GM12878 (cell line): ENCODE measurements at regions not wholly inside any gene's neighbourhood (a gene's known extent, or its start where the extent isn't known, plus 50 kb on each side); places are given as distances from the start of the nearest gene placed in this dataset.

Source experiments
- ATAC-seq: fragments of 200-7000 bp; cut with Tn5 transposase; 3 replicates; pipeline ENCODE4 v1.9.1; 2020; ENCODE audit warnings: mild to moderate bottlenecking, moderate library complexity
- BruUV-seq: library from RNA; stranded (reverse); fragments of 400-500 nt; replicated peaks from 2 replicates; lab custom pipeline; 2021; lab: Mats Ljungman, UMichigan
- CTCF ChIA-PET: fragments of 300-600 bp; sonication (Branson Sonifier 250); formaldehyde crosslinking; extraction: SDS; loops from one replicate; lab custom pipeline; 2021; ENCODE audit warnings: inconsistent platforms; lab: Yijun Ruan, JAX
- POLR2A ChIA-PET: fragments of 350-600 bp; formaldehyde crosslinking; extraction: SDS; loops from one replicate; lab custom pipeline; 2021; ENCODE audit warnings: inconsistent platforms; lab: Charles Lee
- RAD21 ChIA-PET: fragments of 300-600 bp; sonication (Branson Sonifier 250); formaldehyde crosslinking; loops from one replicate; lab custom pipeline; 2023; ENCODE audit warnings: antibody characterized with exemption; ENCODE audit not compliant: unreplicated experiment; lab: Charles Lee
- SMC1A ChIA-PET: fragments of 300-600 bp; sonication (Branson Sonifier 250); formaldehyde crosslinking; loops from one replicate; lab custom pipeline; 2023; ENCODE audit not compliant: unreplicated experiment, uncharacterized antibody; lab: Charles Lee
- DNase-seq: peaks from one replicate; pipeline ENCODE4 v3.0.0-alpha.2; 2011; ENCODE audit warnings: low read depth, low spot score
- FAIRE-seq: peaks from 3 replicates; lab custom pipeline; 2011; peaks lifted over from hg19 to GRCh38; lab: Jason Lieb, UNC
- H2AFZ ChIP-seq: 2 replicates; pipeline ENCODE4 v1.6.0; 2011; ENCODE audit warnings: low read depth, low read length, control low read depth; ENCODE audit not compliant: control insufficient read depth
- H3K27ac ChIP-seq: 2 replicates; pipeline ENCODE4 v1.5.1; 2011; ENCODE audit warnings: control low read depth; ENCODE audit not compliant: control insufficient read depth, insufficient read depth
- H3K27me3 ChIP-seq, 2 experiments: replicated peaks in 1 of 2; 2 replicates each; pipeline versions ENCODE4 v1.6.0 to v1.6.1; 2011; ENCODE audit warnings: low read length in 1 of 2; ENCODE audit not compliant: control insufficient read depth in 2 of 2, insufficient read depth in 2 of 2
- H3K36me3 ChIP-seq, 2 experiments: 2 replicates each; pipeline ENCODE4 v1.5.1; 2011; ENCODE audit warnings: low read length in 1 of 2; ENCODE audit not compliant: control insufficient read depth in 2 of 2, insufficient read depth in 2 of 2
- H3K4me1 ChIP-seq: 2 replicates; pipeline ENCODE4 v1.6.1; 2011; ENCODE audit warnings: mild to moderate bottlenecking, low read length, moderate library complexity, mixed read lengths; ENCODE audit not compliant: control insufficient read depth, insufficient read depth
- H3K4me2 ChIP-seq: 2 replicates; pipeline ENCODE4 v1.6.0; 2011; ENCODE audit warnings: control low read depth; ENCODE audit not compliant: control insufficient read depth, insufficient read depth
- H3K4me3 ChIP-seq: fragments of 200-600 bp; sonication (generic); 2 replicates; pipeline ENCODE4 v1.5.1; 2016
- H3K79me2 ChIP-seq: 2 replicates; pipeline ENCODE4 v1.6.0; 2011; ENCODE audit warnings: low read length; ENCODE audit not compliant: control insufficient read depth, insufficient read depth
- H3K9ac ChIP-seq: 2 replicates; pipeline ENCODE4 v1.8.0; 2011; ENCODE audit warnings: low read length, control low read depth, mixed read lengths; ENCODE audit not compliant: control insufficient read depth, insufficient read depth
- H3K9me3 ChIP-seq: replicated peaks from 3 replicates; pipeline ENCODE4 v1.5.1; 2011; ENCODE audit warnings: mild to moderate bottlenecking, low read length; ENCODE audit not compliant: control insufficient read depth, insufficient read depth
- H4K20me1 ChIP-seq: 2 replicates; pipeline ENCODE4 v1.6.0; 2011; ENCODE audit not compliant: control insufficient read depth, insufficient read depth
- BHLHE40 ChIP-seq, 2 experiments: fragments of 450-650 bp in 1 of 2; IDR thresholded peaks; 2 replicates each; pipeline ENCODE4 v1.6.1; 2011 to 2017; ENCODE audit warnings: low read depth in 2 of 2, borderline replicate concordance in 1 of 2, improper control_type of control experiment in 1 of 2, low read length in 1 of 2, mild to moderate bottlenecking in 1 of 2
- CEBPZ ChIP-seq: fragments of 150-350 bp; IDR thresholded peaks from 2 replicates; pipeline ENCODE4 v1.6.1; 2016; ENCODE audit warnings: low read depth, low read length
- HDAC6 ChIP-seq: fragments of 200-600 bp; sonication (generic); IDR thresholded peaks from one replicate; pipeline ENCODE4 v1.8.0; 2017; ENCODE audit warnings: antibody characterized with exemption; ENCODE audit not compliant: unreplicated experiment
- JUND ChIP-seq: IDR thresholded peaks from 2 replicates; pipeline ENCODE4 v1.6.1; 2012; ENCODE audit warnings: low read depth, mild to moderate bottlenecking, low read length, improper control_type of control experiment, moderate library complexity
- KLF5 ChIP-seq: fragments of 450-650 bp; IDR thresholded peaks from 2 replicates; pipeline ENCODE4 v1.6.1; 2014; ENCODE audit warnings: mild to moderate bottlenecking; ENCODE audit not compliant: partially characterized antibody
- MEF2A ChIP-seq: IDR thresholded peaks from 2 replicates; pipeline ENCODE4 v1.6.1; 2011; ENCODE audit warnings: low read depth, mild to moderate bottlenecking, low read length, moderate library complexity; ENCODE audit not compliant: insufficient read depth
- MXI1 ChIP-seq: fragments of 150-350 bp; IDR thresholded peaks from 2 replicates; pipeline ENCODE4 v1.6.1; 2011; ENCODE audit warnings: low read depth, mild to moderate bottlenecking, inconsistent platforms, low read length, improper control_type of control experiment
- NBN ChIP-seq: fragments of 450-650 bp; IDR thresholded peaks from 2 replicates; pipeline ENCODE4 v1.6.1; 2016
- POLR2A ChIP-seq: IDR thresholded peaks from 2 replicates; pipeline ENCODE4 v1.6.1; 2011; ENCODE audit warnings: low read depth, mild to moderate bottlenecking, low read length
- RBBP5 ChIP-seq: fragments of 200-600 bp; sonication (generic); conservative IDR thresholded peaks from 2 replicates; pipeline ENCODE4 v1.6.1; 2016
- SREBF1 ChIP-seq: IDR thresholded peaks from 2 replicates; pipeline ENCODE4 v1.6.1; 2012; ENCODE audit warnings: mild to moderate bottlenecking, low read length
- SRF ChIP-seq, 2 experiments: IDR thresholded peaks; 2 replicates each; pipeline ENCODE4 v1.6.1; 2011; ENCODE audit warnings: low read depth in 2 of 2, low read length in 2 of 2, mild to moderate bottlenecking in 1 of 2, moderate library complexity in 1 of 2
- STAT3 ChIP-seq: IDR thresholded peaks from 2 replicates; pipeline ENCODE4 v1.6.1; 2011; ENCODE audit warnings: low read depth, low read length, improper control_type of control experiment
- WGBS: methylation state at CpG from one replicate; pipeline ENCODE4 v1.1.6; 2016; ENCODE audit warnings: low lambda C conversion rate; ENCODE audit not compliant: insufficient replicate concordance, insufficient coverage; ENCODE audit errors: missing lambda C conversion rate; 5-methylcytosine and 5-hydroxymethylcytosine counted together
- in situ Hi-C: fragments of 300-500 bp; cut with MboI; formaldehyde crosslinking; loops from 9 replicates; pipeline ENCODE4 v1.14.3; 2018; ENCODE audit warnings: mixed read lengths
- intact Hi-C: fragments of 100-400 bp; cut with micrococcal nuclease; formaldehyde crosslinking; loops from one replicate; pipeline ENCODE4 v1.14.2; 2022; ENCODE audit not compliant: unreplicated experiment
- TF ChIP-seq, protein P1 (sequence below): IDR thresholded peaks from 2 replicates; pipeline ENCODE4 v1.6.1; 2011; ENCODE audit warnings: borderline replicate concordance, low read depth, mild to moderate bottlenecking, moderate library complexity, low read length; ENCODE audit not compliant: insufficient read depth, poor library complexity, severe bottlenecking

DNA sequence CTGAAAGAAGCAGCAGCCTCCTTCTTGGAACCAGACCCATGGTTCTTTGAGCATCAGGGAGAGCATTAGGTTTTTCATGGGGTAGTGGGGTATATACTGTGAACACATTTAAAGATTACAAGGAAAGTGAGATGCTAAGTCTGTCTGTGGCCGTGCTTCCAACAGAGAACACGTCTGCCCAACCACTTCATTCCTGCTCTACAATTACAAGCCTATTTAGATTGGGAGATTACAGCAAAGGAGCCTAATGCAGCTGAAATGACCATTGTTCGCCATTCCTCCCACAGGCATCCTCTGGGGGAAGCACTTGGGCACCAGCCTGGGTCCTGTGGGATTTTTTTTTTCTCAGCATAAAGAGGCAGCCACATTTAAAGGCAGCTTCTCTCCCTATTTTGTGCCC, 536.4 kb downstream of the XPNPEP1 start:
- TF ChIP-seq NBN (no peak), RBBP5 (no peak), MEF2A (no peak), STAT3 (no peak), SRF (IDR thresholded peaks at IDR 0.05; ENCODE audit: low read depth in 2 of 2, low read length in 2 of 2) (no peak), POLR2A (no peak)
- TF ChIP-seq, protein P1, sequence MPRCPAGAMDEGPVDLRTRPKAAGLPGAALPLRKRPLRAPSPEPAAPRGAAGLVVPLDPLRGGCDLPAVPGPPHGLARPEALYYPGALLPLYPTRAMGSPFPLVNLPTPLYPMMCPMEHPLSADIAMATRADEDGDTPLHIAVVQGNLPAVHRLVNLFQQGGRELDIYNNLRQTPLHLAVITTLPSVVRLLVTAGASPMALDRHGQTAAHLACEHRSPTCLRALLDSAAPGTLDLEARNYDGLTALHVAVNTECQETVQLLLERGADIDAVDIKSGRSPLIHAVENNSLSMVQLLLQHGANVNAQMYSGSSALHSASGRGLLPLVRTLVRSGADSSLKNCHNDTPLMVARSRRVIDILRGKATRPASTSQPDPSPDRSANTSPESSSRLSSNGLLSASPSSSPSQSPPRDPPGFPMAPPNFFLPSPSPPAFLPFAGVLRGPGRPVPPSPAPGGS = no peak
- in situ Hi-C loops (no loop called here), intact Hi-C loops (no loop called here)
- no peak overlapping the region for H3K27ac ChIP-seq
- DNase-seq = no peak
- H2AFZ ChIP-seq = no peak overlapping the region
- ChIA-PET CTCF (no interaction called here), SMC1A (no interaction called here), RAD21 (no interaction called here), POLR2A (no interaction called here)
- H3K4me2 ChIP-seq = no peak overlapping the region
- H3K27me3 ChIP-seq = no peaks in the 10 kb centered on the region
- H3K4me3 ChIP-seq = no peak overlapping the region
- H3K9me3 ChIP-seq = no peaks in the 10 kb centered on the region
- no peak overlapping the region for H3K9ac ChIP-seq
- H3K4me1 ChIP-seq = no peaks in the 10 kb centered on the region
- ATAC-seq = no peak
- FAIRE-seq = no peak
- no TSS peak for BruUV-seq
- WGBS = 0% methylated on average over 3 of the region's 3 CpGs
- no peaks in the 10 kb centered on the region for H3K79me2 ChIP-seq
- no peaks in the 10 kb centered on the region for H3K36me3 ChIP-seq
- H4K20me1 ChIP-seq = no peaks in the 10 kb centered on the region

DNA sequence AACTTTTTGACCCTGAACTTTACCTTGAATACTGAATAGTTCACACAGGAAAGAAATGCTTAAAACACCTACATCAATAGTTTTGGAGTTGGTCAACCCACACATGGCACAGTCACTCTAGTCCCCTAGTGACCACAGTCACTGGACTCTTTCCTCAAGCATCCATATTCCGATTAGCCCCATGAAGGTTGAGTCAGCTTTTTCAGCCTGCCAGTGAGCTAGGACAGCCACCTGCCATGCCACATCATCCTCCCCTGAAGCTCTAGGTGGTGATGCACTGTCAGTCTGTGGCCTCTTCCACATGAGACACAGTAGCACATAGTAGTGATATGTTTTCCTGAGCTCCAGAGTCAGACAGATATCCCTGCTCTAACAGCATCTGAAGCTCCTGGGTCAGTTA, 537.2 kb downstream of the XPNPEP1 start:
- ChIA-PET RAD21 (no interaction called here), SMC1A (no interaction called here), CTCF (no interaction called here), POLR2A (no interaction called here)
- in situ Hi-C loops (no loop called here), intact Hi-C loops (no loop called here)
- Histone ChIP-seq H3K27ac (no peak overlapping the region), H2AFZ (no peak overlapping the region), H3K9ac (no peak overlapping the region), H3K79me2 (no peaks in the 10 kb centered on the region), H3K4me1 (no peaks in the 10 kb centered on the region), H3K4me3 (no peak overlapping the region), H3K9me3 (no peaks in the 10 kb centered on the region), H3K27me3 (no peaks in the 10 kb centered on the region), H4K20me1 (no peaks in the 10 kb centered on the region), H3K4me2 (no peak overlapping the region), H3K36me3 (no peaks in the 10 kb centered on the region)
- no peak for FAIRE-seq
- no TSS peak for BruUV-seq
- ATAC-seq = no peak
- no peak for DNase-seq
- WGBS = 36% methylated on average over 1 of the region's 1 CpG
- TF ChIP-seq HDAC6 (no peak), SREBF1 (no peak), BHLHE40 (IDR thresholded peaks at IDR 0.05; ENCODE audit: borderline replicate concordance in 1 of 2, low read depth in 2 of 2, low read length in 1 of 2) (no peak), JUND (no peak), MXI1 (no peak), SRF (IDR thresholded peaks at IDR 0.05; ENCODE audit: low read depth in 2 of 2, low read length in 2 of 2) (no peak), KLF5 (no peak), CEBPZ (no peak)
